GM19099 (cell line): ENCODE measurements at regions not wholly inside any gene's neighbourhood (a gene's known extent, or its start where the extent isn't known, plus 50 kb on each side); places are given as distances from the start of the nearest gene placed in this dataset.

Experiments used
- POLR2A ChIP-seq: IDR thresholded peaks from 3 replicates; pipeline ENCODE4 v1.6.1; 2011; ENCODE audit warnings: low read depth; ENCODE audit not compliant: insufficient read length; ENCODE audit errors: extremely low read depth

DNA sequence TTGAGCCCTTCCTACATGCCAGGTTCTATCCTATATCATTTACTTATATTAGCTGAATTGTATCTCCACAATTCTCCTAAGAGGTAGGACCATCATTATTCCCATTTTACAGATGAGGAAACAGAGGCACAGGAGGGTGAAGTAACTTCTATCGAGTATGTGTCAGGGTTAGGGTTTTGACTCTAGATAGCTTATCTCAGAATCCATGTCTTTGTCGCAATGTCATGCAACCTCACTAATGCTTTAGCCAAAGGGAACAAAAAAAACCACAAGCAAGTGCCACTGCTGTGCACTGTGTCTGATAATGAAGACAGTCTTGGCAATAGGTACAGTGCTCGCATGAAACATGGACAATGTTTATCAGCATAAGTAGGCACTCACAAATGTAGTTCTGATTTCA, 95.4 kb upstream of the CLDN14 start:
- TF ChIP-seq POLR2A: no peak

GRCh38 chr21:36576441-36576840, 96.5 kb upstream of the CLDN14 start:
- TF ChIP-seq POLR2A: no peak

DNA sequence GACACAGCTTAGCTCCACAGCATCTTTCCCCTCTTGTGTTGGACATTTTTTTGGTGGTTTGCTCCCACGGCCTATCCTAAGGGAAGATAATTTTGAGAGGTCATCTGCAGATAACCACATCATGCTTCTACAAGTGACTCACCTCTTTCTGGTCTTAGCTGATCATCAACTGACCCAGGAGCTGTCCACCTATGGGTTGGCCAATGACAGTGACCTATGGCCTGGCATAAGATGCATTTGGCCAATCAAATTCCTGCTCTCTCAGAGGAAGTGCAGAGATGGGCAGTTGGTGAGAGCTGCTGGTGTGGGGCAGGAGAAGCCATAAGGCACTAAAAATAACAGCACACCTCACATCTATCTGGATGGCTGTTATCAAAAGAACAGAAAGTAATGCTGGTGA, 100.0 kb upstream of the CLDN14 start:
- no peak for TF ChIP-seq POLR2A

- TF ChIP-seq POLR2A: no peak
These were observed 102.3 kb upstream of the CLDN14 start for GRCh38 chr21:36582271-36582670.

DNA sequence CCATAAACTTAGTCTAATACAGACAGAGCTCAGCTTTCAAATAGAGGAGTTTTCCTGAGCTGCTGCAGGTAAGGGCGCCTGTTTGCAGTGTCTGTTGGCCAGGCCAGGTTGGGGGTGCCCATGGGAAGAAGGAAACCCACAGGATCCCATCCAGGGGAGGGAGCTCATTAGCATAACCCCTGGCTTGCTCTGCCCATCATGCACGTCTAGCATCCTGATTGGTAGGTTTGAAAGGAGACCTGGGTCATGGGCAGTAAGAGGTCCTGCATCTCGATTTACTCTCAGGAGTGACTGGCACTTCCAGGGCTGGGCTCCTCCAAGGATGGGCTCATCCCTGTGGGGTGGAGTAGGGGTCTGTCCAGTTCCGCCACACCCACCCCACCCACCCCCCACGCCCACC, 103.7 kb upstream of the CLDN14 start:
- TF ChIP-seq POLR2A: no peak

DNA sequence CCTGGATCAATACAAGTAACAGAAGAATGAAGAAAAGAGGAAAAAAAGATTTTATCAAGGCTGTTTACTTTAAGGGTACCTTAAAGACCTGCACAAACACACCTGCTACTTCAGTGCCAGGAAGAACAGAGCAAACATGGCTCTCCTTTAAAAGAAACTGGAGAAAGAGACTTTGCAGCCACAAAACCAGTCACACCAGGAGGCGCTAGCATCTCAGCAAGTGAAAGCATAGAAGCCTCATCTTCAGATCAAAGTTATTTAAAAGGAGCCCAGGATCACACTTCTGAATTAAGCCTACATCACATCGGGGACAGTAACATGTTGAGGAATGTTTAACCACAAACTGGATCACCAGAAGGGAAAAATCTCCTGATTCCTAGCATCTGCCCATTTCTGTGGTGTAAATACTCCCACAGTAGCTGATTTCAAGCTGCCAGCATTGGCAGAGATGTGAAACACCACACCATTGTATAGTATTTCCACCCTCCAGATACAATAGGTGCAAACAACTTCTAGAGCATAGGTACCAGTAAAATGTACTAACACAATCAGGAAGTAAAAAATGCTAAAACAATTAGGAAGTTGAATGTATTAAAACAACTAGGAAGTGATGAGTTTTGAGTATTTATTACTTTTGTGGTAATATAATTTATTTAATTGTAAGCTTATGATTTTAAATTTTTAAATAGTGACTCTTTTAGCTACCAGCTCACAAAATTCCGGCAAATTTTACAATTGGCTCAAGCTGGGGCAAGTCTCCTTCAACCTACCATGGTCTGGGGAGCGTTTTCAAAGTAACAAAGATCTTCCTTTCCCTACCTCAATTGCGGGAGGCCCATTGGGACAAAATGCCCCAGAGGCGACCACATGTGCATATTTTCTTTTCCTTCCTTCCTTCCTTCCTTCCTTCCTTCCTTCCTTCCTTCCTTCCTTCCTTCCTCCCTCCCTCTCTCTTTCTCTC, 105.3 kb upstream of the CLDN14 start:
- no peak for TF ChIP-seq POLR2A

DNA sequence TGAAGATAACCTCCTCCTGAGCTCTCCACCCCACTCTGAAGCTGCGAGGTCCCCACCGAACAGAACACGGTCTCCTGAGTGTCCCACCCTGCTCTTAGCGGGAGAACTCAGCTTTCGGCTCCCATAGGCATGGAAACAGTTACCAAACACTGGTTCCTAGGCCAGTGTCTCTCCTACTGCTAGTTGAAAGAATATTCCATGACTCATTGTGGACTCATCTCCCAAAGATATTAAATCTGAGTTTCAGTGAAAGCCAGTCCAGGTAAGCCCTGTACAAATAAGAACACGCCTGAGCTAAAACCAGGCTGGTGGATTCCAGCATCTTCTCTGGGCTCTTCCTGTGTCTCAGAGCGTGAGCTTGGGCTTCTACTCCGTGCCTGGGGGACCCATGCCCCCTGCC, 107.5 kb upstream of the CLDN14 start:
- TF ChIP-seq POLR2A: no peak

DNA sequence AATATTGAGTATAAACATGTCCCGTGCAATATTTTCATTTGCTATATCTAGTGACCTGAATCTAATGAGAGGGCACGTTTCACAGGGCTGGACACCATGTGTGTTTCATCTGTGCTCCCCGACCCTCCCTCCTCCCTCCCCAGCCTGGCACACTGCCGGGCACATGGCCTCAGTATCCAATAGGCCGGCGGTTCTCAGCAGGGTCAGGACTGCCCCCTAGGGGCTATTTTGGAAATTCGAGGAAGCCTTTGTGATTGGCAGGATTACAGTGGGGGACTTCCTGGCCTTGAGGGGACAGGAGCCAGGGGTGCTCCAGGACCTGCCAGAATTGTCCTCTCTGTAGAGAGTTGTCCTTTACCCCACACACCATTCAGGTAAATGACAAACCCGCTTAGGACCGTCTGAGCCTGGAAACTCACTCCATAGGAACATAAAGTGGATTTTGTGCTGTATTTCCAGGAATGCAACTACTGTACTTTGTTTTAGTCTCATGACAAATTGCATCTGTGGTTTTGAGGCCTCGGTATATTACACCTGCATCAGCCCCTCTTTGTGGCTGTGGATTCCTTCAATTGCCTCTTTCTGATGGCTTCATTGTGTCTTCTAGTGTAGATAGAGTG, 109.5 kb upstream of the SIM2 start:
- TF ChIP-seq POLR2A: no peak

DNA sequence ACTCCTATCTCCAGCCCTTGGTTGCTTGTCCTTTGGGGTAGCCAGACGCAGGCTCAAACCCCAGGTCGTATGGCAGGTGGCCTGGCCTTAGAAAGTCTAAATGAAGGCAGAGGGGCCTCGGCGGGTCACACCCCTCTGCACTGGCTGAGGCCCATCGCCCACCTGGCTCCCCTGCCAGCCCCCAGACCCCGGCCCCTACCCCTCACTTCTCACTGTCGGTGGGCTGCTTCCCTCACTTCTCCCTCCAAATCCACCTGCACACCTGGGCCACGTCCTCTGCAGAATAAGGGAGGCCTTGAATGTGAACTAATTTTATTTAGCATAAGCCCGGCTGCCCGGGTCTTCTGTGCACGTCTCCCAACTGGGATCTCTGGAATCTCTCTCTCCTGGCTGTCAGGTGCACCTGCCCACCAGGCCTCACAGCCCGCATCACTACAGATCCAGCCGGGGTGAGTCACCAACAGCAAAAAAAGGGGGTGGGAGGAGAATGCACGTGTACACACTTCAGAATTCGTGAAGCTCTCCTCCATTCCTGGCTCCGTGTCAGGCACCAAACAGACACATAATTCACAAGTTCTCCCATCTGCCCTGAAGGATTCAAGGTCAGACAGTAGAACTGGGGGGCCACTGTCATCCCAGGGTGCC, 107.5 kb upstream of the SIM2 start:
- TF ChIP-seq POLR2A: no peak

- no peak for TF ChIP-seq POLR2A
These were observed 102.7 kb upstream of the SIM2 start for GRCh38 chr21:36596174-36596573.

GRCh38 chr21:36601362-36601761, 97.6 kb upstream of the SIM2 start:
- TF ChIP-seq POLR2A: no peak

DNA sequence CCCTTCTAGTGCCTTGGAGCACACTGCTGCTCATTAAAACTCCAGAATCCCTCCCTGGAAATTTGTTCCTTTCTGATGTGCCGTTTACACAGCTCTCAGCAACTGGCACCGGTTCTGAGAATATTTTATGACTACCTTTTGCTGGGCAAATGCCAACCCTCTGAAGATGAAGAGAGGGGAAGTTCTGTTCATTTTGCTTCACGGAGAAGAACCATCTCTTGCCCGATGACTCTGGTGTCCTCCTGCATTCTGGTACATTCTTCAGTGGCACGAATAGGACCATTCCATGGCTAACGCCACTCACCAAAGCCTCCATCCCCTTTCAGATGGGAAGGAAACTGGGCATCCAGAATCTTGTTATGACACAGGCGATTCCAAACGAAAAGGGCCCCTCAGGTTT, 96.2 kb upstream of the SIM2 start:
- TF ChIP-seq POLR2A: no peak

- no peak for TF ChIP-seq POLR2A
These were observed 95.7 kb upstream of the SIM2 start for GRCh38 chr21:36603221-36603620.

- no peak for TF ChIP-seq POLR2A
These were observed 93.5 kb upstream of the SIM2 start for GRCh38 chr21:36605426-36605825.

- TF ChIP-seq POLR2A: no peak
These were observed 92.5 kb upstream of the SIM2 start for GRCh38 chr21:36606287-36606982.
